Memory B cell (primary cell): ENCODE measurements at regions not wholly inside any gene's neighbourhood (a gene's known extent, or its start where the extent isn't known, plus 50 kb on each side); places are given as distances from the start of the nearest gene placed in this dataset.

Experiments
- ATAC-seq: fragments of 150-1000 bp; cut with Tn5 transposase; 2 replicates; pipeline ENCODE4 v1.10.0; 2021; ENCODE audit warnings: low read depth, mild to moderate bottlenecking, moderate library complexity
- DNase-seq, 2 donors: peaks; one replicate each; pipeline ENCODE4 v3.0.0; 2022; ENCODE audit warnings: low spot score in 2 of 2
- H3K27ac Mint-ChIP-seq: one replicate; pipeline ENCODE4 v1.8.0; 2022; ENCODE audit warnings: mild to moderate bottlenecking, moderate library complexity, mixed read lengths
- H3K27me3 Mint-ChIP-seq: one replicate; pipeline ENCODE4 v1.8.0; 2022; ENCODE audit warnings: mixed read lengths
- H3K36me3 Mint-ChIP-seq: one replicate; pipeline ENCODE4 v1.8.0; 2022; ENCODE audit warnings: mild to moderate bottlenecking, mixed read lengths
- H3K4me1 Mint-ChIP-seq: one replicate; pipeline ENCODE4 v1.8.0; 2022; ENCODE audit warnings: mixed read lengths
- H3K4me3 Mint-ChIP-seq: one replicate; pipeline ENCODE4 v1.8.0; 2022; ENCODE audit warnings: mild to moderate bottlenecking, moderate library complexity, mixed read lengths
- H3K9me3 Mint-ChIP-seq: one replicate; pipeline ENCODE4 v1.8.0; 2022; ENCODE audit warnings: mixed read lengths

DNA sequence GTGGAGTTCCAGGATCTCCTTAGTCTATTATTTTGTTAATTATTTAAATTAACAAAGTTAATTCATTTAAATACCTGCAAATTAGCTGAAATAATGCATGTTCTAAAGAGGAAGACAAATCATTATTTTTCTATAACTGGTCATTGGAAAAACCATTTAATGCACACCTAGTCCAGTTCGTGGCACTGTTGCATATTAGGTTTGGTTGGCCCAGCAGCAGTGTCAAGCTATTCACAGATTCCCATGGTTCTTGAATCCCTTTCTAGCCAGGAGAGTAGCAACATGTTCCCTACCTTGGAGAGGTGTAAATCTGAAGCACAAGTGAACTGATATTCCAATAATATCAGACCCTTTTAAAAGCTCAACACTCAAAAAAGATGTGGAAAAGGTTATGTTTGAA is 155.2 kb downstream of the TMEM161B start:
- no peaks in the 10 kb centered on the region for H3K4me1 Mint-ChIP-seq
- no peak for DNase-seq
- H3K27me3 Mint-ChIP-seq: peaks cover 9% of the 10 kb centered on the region
- H3K36me3 Mint-ChIP-seq: no peaks in the 10 kb centered on the region
- no peak overlapping the region for H3K27ac Mint-ChIP-seq
- no peaks in the 10 kb centered on the region for H3K9me3 Mint-ChIP-seq
- no peak for ATAC-seq
- no peak overlapping the region for H3K4me3 Mint-ChIP-seq

- no peaks in the 10 kb centered on the region for H3K9me3 Mint-ChIP-seq
- no peak overlapping the region for H3K27ac Mint-ChIP-seq
- DNase-seq (no peak), ATAC-seq (no peak)
- H3K4me1 Mint-ChIP-seq: no peaks in the 10 kb centered on the region
- H3K36me3 Mint-ChIP-seq: no peaks in the 10 kb centered on the region
- no peak overlapping the region for H3K4me3 Mint-ChIP-seq
- H3K27me3 Mint-ChIP-seq: peaks cover under 1% of the 10 kb centered on the region
Measured at GRCh38 chr5:88109818-88110217, 158.8 kb downstream of the TMEM161B start.

DNA sequence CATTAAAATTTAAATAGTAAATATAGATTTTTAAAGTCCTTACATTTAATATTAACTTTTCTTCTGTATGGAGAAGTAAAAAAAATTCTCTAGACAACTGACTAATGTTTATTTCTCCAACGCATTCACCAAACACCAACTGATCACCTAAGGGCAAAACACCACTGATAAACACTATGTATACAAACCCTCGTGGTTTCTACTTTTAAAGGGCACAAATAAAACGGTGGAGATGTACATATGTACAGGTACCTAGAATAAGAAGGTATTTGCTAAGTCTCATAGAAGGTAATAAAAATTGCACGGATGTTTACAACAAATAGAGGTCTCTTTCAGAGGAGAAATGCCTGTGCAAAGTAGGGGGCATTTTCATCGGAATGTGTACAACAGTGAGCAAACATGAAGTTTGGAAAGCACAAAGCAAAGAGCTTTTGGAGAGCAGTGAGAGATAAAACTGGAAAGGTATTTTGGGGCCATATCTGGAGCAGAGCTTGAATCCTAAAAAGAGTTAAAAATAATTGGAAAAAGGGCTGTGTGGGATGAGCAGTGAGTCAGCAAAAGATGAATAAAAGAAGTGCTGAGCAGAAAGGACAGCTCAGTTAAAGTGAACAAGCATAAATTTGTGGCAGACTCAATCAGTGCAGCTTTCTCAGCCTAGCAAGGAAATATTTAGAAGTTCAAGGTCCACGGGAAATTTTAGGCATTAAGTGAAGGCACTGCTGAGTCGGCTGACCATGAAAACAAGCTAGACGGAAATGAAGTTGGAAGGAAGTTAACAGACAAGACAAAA is 160.0 kb downstream of the TMEM161B start:
- no peaks in the 10 kb centered on the region for H3K9me3 Mint-ChIP-seq
- H3K4me3 Mint-ChIP-seq: no peak overlapping the region
- H3K36me3 Mint-ChIP-seq: no peaks in the 10 kb centered on the region
- peaks cover 4% of the 10 kb centered on the region for H3K27me3 Mint-ChIP-seq
- ATAC-seq (no peak), DNase-seq (no peak)
- no peak overlapping the region for H3K27ac Mint-ChIP-seq
- H3K4me1 Mint-ChIP-seq: no peaks in the 10 kb centered on the region

- H3K4me3 Mint-ChIP-seq: no peak overlapping the region
- H3K27me3 Mint-ChIP-seq: peaks cover 2% of the 10 kb centered on the region
- ATAC-seq (no peak), DNase-seq (no peak)
- no peak overlapping the region for H3K27ac Mint-ChIP-seq
- no peaks in the 10 kb centered on the region for H3K4me1 Mint-ChIP-seq
- H3K9me3 Mint-ChIP-seq: no peaks in the 10 kb centered on the region
- H3K36me3 Mint-ChIP-seq: no peaks in the 10 kb centered on the region
Measured at GRCh38 chr5:88094906-88095496, 173.6 kb downstream of the TMEM161B start.

DNA sequence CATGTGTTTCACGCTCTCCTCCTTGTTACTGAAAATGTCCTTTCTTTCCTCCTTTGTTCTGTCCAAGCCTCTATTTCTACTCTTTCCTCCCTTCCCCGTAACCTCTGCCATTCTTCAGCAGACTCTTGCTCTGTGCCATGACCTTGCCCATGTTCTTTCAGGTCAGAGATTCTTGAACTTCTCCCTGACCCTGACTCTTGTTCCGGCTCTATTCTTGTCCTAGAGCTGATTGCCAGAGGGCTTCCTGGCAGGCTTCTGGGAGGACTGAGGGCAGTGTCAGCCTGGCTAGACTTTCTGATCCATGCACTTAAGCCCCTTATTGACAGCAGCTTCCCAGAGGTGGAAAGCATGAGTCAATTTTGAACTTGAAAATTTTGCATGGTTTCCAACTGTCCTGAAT is 174.2 kb downstream of the TMEM161B start:
- no peaks in the 10 kb centered on the region for H3K27me3 Mint-ChIP-seq
- DNase-seq (no peak), ATAC-seq (no peak)
- no peaks in the 10 kb centered on the region for H3K4me1 Mint-ChIP-seq
- no peaks in the 10 kb centered on the region for H3K36me3 Mint-ChIP-seq
- no peaks in the 10 kb centered on the region for H3K9me3 Mint-ChIP-seq
- no peak overlapping the region for H3K27ac Mint-ChIP-seq
- no peak overlapping the region for H3K4me3 Mint-ChIP-seq

GRCh38 chr5:88093765-88094164 is 174.9 kb downstream of the TMEM161B start:
- Mint-ChIP-seq H3K4me1 (no peaks in the 10 kb centered on the region), H3K9me3 (no peaks in the 10 kb centered on the region), H3K27ac (no peak overlapping the region), H3K27me3 (no peaks in the 10 kb centered on the region), H3K36me3 (no peaks in the 10 kb centered on the region), H3K4me3 (no peak overlapping the region)
- ATAC-seq (no peak), DNase-seq (no peak)

GRCh38 chr5:88092958-88093605 is 175.6 kb downstream of the TMEM161B start:
- DNase-seq: no peak
- H3K9me3 Mint-ChIP-seq: no peaks in the 10 kb centered on the region
- no peak for ATAC-seq
- no peak overlapping the region for H3K4me3 Mint-ChIP-seq
- no peak overlapping the region for H3K27ac Mint-ChIP-seq
- H3K4me1 Mint-ChIP-seq: no peaks in the 10 kb centered on the region
- H3K36me3 Mint-ChIP-seq: no peaks in the 10 kb centered on the region
- no peaks in the 10 kb centered on the region for H3K27me3 Mint-ChIP-seq

DNA sequence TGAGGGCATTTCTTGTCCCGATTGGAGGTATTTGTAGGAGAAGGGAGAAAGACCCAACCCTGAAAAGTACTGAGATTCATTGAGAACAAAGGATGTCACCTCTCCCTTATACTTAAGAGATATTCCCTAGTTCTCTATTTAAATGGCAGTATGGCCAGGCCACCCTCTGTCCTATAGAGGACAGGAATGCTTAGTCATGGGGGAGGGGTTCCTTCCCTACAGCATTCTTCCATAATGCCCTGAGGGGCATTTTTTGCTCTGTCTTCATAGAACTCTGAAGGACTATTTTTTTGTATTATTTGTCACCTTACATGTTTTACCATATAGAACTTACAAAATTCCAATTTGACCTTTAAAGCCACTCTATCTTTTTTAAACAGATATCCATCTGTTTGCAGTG is 176.3 kb downstream of the TMEM161B start:
- Mint-ChIP-seq H3K36me3 (no peaks in the 10 kb centered on the region), H3K27ac (no peak overlapping the region), H3K27me3 (no peaks in the 10 kb centered on the region), H3K4me3 (no peak overlapping the region), H3K9me3 (no peaks in the 10 kb centered on the region), H3K4me1 (no peaks in the 10 kb centered on the region)
- DNase-seq (no peak), ATAC-seq (no peak)

DNA sequence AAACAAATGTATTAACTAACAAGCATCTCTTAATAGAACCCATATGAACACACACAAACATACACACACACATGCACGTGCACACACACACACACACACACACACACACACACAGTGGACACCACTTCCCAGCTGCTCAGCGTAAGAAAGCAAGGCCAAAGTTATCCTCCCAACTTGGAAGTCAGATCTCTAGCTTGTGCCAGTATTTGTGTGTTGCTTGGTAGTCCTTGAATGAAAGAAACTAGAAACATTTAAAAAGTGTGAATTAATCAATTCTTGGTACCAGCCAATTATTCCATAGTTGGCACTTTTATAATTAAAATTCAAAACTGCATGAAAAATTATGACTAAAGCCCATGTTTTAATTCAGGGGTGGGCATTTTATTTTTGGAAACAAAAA is 178.1 kb downstream of the TMEM161B start:
- ATAC-seq: no peak
- H3K4me3 Mint-ChIP-seq: no peak overlapping the region
- no peaks in the 10 kb centered on the region for H3K4me1 Mint-ChIP-seq

DNA sequence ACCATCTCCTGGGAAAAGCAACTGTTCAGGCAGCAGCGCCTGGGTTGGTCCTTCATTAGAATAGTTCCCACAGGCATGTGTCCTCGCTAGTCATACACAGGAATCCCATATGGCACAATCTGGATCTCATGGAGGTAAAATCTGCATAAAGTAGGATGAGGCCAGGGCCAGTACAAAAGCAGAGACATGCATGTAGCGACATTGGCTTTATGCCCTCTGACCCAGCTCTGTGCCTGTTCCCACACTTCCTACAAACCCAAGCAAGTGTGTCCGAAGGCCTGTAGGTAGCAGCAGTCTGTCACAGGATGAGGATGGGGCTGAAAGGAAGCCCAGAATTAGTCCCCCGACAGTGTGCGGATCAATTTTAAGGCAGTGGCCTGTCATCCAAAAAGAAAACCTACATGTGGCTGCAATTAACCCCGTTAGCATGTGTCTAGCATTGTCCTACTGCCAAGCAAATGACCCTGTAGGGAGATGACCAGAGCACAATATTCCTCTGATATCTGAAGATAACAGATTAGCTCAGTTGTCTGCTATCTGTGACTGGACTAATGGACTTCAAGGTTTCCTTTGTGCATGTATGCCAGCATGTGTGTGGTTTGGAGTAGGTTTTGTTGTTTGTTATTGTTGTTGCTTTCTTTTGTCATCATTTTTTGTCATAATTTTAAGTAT is 178.8 kb downstream of the TMEM161B start:
- Mint-ChIP-seq H3K36me3 (no peaks in the 10 kb centered on the region), H3K4me3 (no peak overlapping the region), H3K27ac (no peak overlapping the region), H3K9me3 (no peaks in the 10 kb centered on the region), H3K4me1 (no peaks in the 10 kb centered on the region), H3K27me3 (no peaks in the 10 kb centered on the region)
- DNase-seq (no peak), ATAC-seq (no peak)

More for the DNA sequence above, 178.1 kb downstream of the TMEM161B start:
- Mint-ChIP-seq H3K27ac (no peak overlapping the region), H3K9me3 (no peaks in the 10 kb centered on the region), H3K27me3 (no peaks in the 10 kb centered on the region), H3K36me3 (no peaks in the 10 kb centered on the region)
- no peak for DNase-seq

GRCh38 chr5:88085462-88085861 is 183.2 kb downstream of the TMEM161B start:
- ATAC-seq: no peak
- Mint-ChIP-seq H3K27me3 (peaks cover 2% of the 10 kb centered on the region), H3K36me3 (no peaks in the 10 kb centered on the region), H3K9me3 (no peaks in the 10 kb centered on the region), H3K4me3 (no peak overlapping the region), H3K27ac (no peak overlapping the region), H3K4me1 (no peaks in the 10 kb centered on the region)
- DNase-seq: no peak

DNA sequence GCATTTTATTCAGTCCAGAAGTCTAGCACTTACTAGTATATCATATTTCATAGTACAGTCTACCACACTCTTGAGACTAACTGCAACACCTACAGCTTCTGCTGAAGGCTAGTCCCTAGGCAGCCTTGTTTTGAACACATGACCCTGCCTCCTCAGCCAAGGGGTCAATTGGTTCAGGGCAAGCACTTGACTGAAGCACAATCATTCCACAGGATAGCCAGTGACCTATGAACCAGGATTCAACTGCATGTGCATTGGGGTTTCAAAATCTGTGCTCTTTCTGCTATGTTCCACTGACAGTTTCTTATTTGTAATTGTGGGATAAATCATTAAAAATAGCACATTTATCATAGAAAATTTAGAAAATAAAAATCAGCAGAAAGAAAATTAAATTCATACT is 186.8 kb downstream of the TMEM161B start:
- no peak for ATAC-seq
- no peaks in the 10 kb centered on the region for H3K4me1 Mint-ChIP-seq
- DNase-seq: no peak
- peaks cover 2% of the 10 kb centered on the region for H3K27me3 Mint-ChIP-seq
- H3K36me3 Mint-ChIP-seq: no peaks in the 10 kb centered on the region
- H3K9me3 Mint-ChIP-seq: no peaks in the 10 kb centered on the region
- no peak overlapping the region for H3K4me3 Mint-ChIP-seq
- H3K27ac Mint-ChIP-seq: no peak overlapping the region

- peaks cover 12% of the 10 kb centered on the region for H3K9me3 Mint-ChIP-seq
- no peaks in the 10 kb centered on the region for H3K4me1 Mint-ChIP-seq
- no peaks in the 10 kb centered on the region for H3K36me3 Mint-ChIP-seq
- no peak for DNase-seq
- H3K4me3 Mint-ChIP-seq: no peak overlapping the region
- no peak for ATAC-seq
- H3K27ac Mint-ChIP-seq: no peak overlapping the region
- no peaks in the 10 kb centered on the region for H3K27me3 Mint-ChIP-seq
Measured at GRCh38 chr5:88063813-88064212, 204.8 kb downstream of the TMEM161B start.

DNA sequence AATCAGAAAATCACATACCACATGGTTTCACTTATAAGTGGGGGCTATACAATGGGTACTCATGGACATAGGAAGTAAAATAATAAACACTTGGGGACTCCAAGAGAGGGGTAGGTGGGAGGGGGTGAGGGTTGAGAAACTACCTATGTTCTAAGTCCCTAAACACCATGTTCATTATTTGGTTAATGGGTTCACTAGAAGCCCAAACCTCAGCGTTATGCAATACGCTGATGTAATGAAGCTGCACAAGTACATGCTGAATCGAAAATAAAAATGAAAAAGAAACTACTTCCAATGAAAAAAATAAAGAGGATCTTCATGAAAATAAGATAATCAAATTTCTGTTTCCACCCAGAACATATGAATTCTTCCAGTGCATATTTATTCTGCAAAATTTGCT is 208.5 kb downstream of the TMEM161B start:
- peaks cover 12% of the 10 kb centered on the region for H3K9me3 Mint-ChIP-seq
- no peaks in the 10 kb centered on the region for H3K36me3 Mint-ChIP-seq
- no peak overlapping the region for H3K4me3 Mint-ChIP-seq
- H3K27me3 Mint-ChIP-seq: no peaks in the 10 kb centered on the region
- ATAC-seq (no peak), DNase-seq (no peak)
- H3K4me1 Mint-ChIP-seq: no peaks in the 10 kb centered on the region
- H3K27ac Mint-ChIP-seq: no peak overlapping the region
